ENCODE measurements at regions not wholly inside any gene's neighbourhood (a gene's known extent, or its start where the extent isn't known, plus 50 kb on each side); places are given as distances from the start of the nearest gene placed in this dataset.

- no peak for DNase-seq (ENCODE audit: low read depth, low spot score)
These were observed 544.7 kb downstream of the ETNK1 start for GRCh38 chr12:23169696-23170013.

DNA sequence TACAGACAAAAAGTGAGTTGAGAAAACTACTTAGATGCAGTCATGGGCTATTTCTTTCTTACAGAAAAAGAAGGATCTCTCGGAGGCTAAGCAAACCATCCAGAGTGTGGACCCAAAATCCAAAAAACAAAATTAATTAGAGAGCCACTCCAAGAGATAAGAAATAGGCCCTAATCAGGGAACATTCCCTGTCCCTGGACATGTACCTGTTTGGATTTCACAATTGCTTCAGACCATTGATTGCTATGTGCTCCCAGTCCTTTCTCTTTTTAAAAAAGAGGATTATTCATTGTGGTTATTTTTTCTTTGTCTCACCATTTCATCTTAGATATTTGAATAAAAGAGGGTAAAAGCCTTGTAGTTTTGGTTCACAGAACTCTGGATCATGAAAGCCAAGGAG lies 549.9 kb downstream of the ETNK1 start:
- DNase-seq (ENCODE audit: low read depth, low spot score): no peak

GRCh38 chr12:23185346-23185745 lies 560.4 kb downstream of the ETNK1 start:
- no peak for DNase-seq (ENCODE audit: low read depth, low spot score)

DNA sequence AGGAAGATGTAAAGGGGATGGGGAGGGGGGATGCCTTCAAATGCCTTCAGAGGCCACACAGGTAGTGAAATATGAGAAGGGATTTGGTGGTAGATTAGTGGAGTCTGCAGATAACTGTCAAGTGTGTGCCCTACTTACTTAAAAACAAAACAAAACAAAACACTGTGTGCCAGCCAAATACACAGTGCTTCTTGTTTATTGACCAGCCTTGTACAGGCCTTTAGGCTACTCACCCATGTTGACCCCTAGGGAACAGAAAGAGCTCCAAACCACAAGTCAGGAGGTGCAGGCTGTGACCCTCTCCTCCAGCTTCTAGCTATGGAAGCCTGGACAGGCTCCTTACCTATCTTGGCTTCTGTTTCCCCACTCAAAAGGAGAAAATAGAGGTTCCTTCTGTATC lies 562.0 kb downstream of the ETNK1 start:
- no peak for DNase-seq (ENCODE audit: low read depth, low spot score)

GRCh38 chr12:23193552-23193951 lies 568.6 kb downstream of the ETNK1 start:
- no peak for DNase-seq (ENCODE audit: low read depth, low spot score)

DNA sequence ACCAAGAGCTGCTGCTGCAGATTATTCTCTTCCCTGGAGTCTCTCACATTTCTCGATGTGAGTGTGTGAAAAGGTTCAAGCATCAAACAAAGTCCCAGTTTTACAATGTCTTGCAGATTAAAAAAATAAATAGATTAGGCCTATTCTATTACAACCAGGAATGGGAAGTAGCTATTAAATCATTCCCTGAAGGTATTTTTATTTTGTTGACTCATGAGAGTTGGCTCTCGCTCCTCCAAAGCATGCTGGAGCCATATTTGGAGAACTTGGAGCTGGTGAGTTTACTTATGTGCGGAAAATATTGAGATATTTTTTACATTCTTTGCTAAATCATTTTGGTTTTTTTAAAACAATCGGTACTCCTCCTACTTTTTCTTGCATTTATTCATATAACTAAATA lies 572.3 kb downstream of the ETNK1 start:
- no peak for DNase-seq (ENCODE audit: low read depth, low spot score)

- DNase-seq (ENCODE audit: low read depth, low spot score): no peak
These were observed 577.8 kb downstream of the ETNK1 start for GRCh38 chr12:23202728-23203127.

- peak; percentile 41 for DNase-seq (ENCODE audit: low read depth, low spot score)
These were observed 580.2 kb downstream of the ETNK1 start for GRCh38 chr12:23204933-23205778.

DNA sequence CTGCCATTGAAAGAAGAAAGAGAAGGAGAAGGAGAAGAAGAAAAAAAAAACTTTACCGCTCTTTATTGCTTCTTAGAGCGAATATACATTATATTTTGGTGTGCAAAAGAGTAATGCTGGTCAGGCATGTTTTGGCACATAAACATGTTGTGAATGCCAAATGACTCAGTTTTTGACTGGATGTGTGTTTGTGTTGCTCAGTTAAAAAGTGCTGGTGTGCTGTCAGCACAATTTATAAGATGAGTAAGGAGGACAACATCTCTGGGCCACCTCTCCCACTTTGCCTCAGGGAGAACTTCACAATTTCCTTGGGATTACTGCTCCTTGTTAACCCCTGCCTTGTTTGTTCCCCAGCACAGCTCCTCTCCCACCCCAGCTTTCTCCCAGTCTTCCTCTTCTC lies 584.8 kb downstream of the ETNK1 start:
- DNase-seq (ENCODE audit: low read depth, low spot score): no peak

- DNase-seq (ENCODE audit: low read depth, low spot score): no peak
These were observed 585.6 kb downstream of the ETNK1 start for GRCh38 chr12:23210573-23210972.

- DNase-seq (ENCODE audit: low read depth, low spot score): no peak
These were observed 586.7 kb downstream of the ETNK1 start for GRCh38 chr12:23211384-23212320.

DNA sequence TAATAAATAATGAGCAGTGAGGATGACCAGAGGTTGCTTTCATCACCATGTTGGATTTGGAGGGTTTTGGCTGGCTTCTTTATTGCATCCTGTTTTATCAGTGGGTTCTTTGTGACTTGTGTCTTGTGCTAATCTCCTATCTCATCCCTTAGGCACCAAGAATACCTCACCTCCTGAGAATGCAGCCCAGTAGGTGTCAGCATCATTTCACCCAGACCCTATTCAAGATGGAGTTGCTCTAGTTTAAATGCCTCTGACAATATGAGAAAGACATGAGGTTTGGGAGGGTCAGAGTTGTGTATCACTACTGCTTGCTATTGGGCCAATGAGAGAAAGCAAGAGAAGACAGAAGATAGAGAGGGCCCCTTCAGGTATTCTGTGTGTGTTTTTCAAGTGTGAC lies 592.2 kb downstream of the ETNK1 start:
- DNase-seq (ENCODE audit: low read depth, low spot score): no peak

DNA sequence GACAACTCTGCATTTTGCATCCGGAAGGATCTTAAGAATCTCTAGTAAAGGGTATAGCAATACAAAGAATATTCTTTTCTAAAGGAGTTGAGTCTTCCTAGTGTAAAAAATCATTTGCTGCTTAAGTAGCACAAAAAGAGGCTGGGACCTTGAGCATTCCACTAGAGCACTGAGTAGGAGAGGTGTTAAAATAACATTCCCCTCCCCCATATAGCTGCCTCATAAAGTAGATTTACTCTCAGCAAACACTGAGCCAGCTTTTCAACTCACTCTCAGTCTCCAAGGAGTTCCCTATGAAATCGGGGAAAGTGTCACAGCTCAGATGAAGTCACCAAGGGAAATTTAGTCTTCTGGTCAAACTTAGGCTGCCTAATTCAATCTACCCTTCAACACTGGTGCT lies 592.7 kb downstream of the ETNK1 start:
- no peak for DNase-seq (ENCODE audit: low read depth, low spot score)

- DNase-seq (ENCODE audit: low read depth, low spot score): no peak
These were observed 596.1 kb downstream of the ETNK1 start for GRCh38 chr12:23221066-23221465.

- DNase-seq (ENCODE audit: low read depth, low spot score): no peak
These were observed 597.0 kb downstream of the ETNK1 start for GRCh38 chr12:23221926-23222325.

GRCh38 chr12:23222801-23223200 lies 597.8 kb downstream of the ETNK1 start:
- no peak for DNase-seq (ENCODE audit: low read depth, low spot score)

- DNase-seq (ENCODE audit: low read depth, low spot score): no peak
These were observed 603.1 kb downstream of the ETNK1 start for GRCh38 chr12:23228101-23228500.

- DNase-seq (ENCODE audit: low read depth, low spot score): no peak
These were observed 605.9 kb downstream of the ETNK1 start for GRCh38 chr12:23230899-23231298.

- DNase-seq (ENCODE audit: low read depth, low spot score): no peak
These were observed 611.3 kb downstream of the ETNK1 start for GRCh38 chr12:23236066-23236780.

GRCh38 chr12:23236811-23237210 lies 611.8 kb downstream of the ETNK1 start:
- DNase-seq (ENCODE audit: low read depth, low spot score): no peak

GRCh38 chr12:23238190-23238589 lies 613.2 kb downstream of the ETNK1 start:
- no peak for DNase-seq (ENCODE audit: low read depth, low spot score)

GRCh38 chr12:23238957-23239356 lies 614.0 kb downstream of the ETNK1 start:
- no peak for DNase-seq (ENCODE audit: low read depth, low spot score)
